ENCODE measurements at regions not wholly inside any gene's neighbourhood (a gene's known extent, or its start where the extent isn't known, plus 50 kb on each side); places are given as distances from the start of the nearest gene placed in this dataset.
"Not testable (repeated sequence)": the region's sequence is repeated elsewhere in the genome, so short reads cannot be mapped to it uniquely, and the experiment has no call there.

GRCh38 chr1:103469801-103470200, 55.7 kb upstream of the RNPC3 start:
- no peaks in the 10 kb centered on the region for H3K27me3 ChIP-seq (ENCODE audit: insufficient read depth, low read length)
- no peak overlapping the region for H3K4me3 ChIP-seq (ENCODE audit: low read length)
- H3K4me1 ChIP-seq (ENCODE audit: insufficient read depth, low read length) = no peaks in the 10 kb centered on the region
- no peaks in the 10 kb centered on the region for H3K9me3 ChIP-seq (ENCODE audit: low read length)
- H3K36me3 ChIP-seq (ENCODE audit: insufficient read depth, low read length) = no peaks in the 10 kb centered on the region
- no peak overlapping the region for H2AFZ ChIP-seq (ENCODE audit: low read depth, low read length)

- Histone ChIP-seq H3K27me3 (ENCODE audit: insufficient read depth, low read length) (no peaks in the 10 kb centered on the region), H3K4me1 (ENCODE audit: insufficient read depth, low read length) (no peaks in the 10 kb centered on the region), H3K4me3 (ENCODE audit: low read length) (no peak overlapping the region), H3K9me3 (ENCODE audit: low read length) (no peaks in the 10 kb centered on the region), H2AFZ (ENCODE audit: low read depth, low read length) (no peak overlapping the region), H3K36me3 (ENCODE audit: insufficient read depth, low read length) (no peaks in the 10 kb centered on the region)
These were observed 58.4 kb upstream of the RNPC3 start for GRCh38 chr1:103467100-103467499.

GRCh38 chr1:103461161-103462105, 64.1 kb upstream of the RNPC3 start:
- Histone ChIP-seq H3K27me3 (ENCODE audit: insufficient read depth, low read length) (no peaks in the 10 kb centered on the region), H3K4me1 (ENCODE audit: insufficient read depth, low read length) (peaks cover 6% of the 10 kb centered on the region), H2AFZ (ENCODE audit: low read depth, low read length) (no peak overlapping the region), H3K9me3 (ENCODE audit: low read length) (no peaks in the 10 kb centered on the region), H3K36me3 (ENCODE audit: insufficient read depth, low read length) (no peaks in the 10 kb centered on the region), H3K4me3 (ENCODE audit: low read length) (no peak overlapping the region)

GRCh38 chr1:103460511-103460910, 65.0 kb upstream of the RNPC3 start:
- Histone ChIP-seq H3K4me3 (ENCODE audit: low read length) (no peak overlapping the region), H3K36me3 (ENCODE audit: insufficient read depth, low read length) (no peaks in the 10 kb centered on the region), H3K4me1 (ENCODE audit: insufficient read depth, low read length) (peaks cover 6% of the 10 kb centered on the region), H2AFZ (ENCODE audit: low read depth, low read length) (no peak overlapping the region), H3K9me3 (ENCODE audit: low read length) (no peaks in the 10 kb centered on the region), H3K27me3 (ENCODE audit: insufficient read depth, low read length) (no peaks in the 10 kb centered on the region)

- Histone ChIP-seq H2AFZ (ENCODE audit: low read depth, low read length) (no peak overlapping the region), H3K36me3 (ENCODE audit: insufficient read depth, low read length) (no peaks in the 10 kb centered on the region), H3K27me3 (ENCODE audit: insufficient read depth, low read length) (no peaks in the 10 kb centered on the region), H3K9me3 (ENCODE audit: low read length) (no peaks in the 10 kb centered on the region), H3K4me3 (ENCODE audit: low read length) (no peak overlapping the region), H3K4me1 (ENCODE audit: insufficient read depth, low read length) (peaks cover 6% of the 10 kb centered on the region)
These were observed 66.2 kb upstream of the RNPC3 start for GRCh38 chr1:103459346-103459745.

- Histone ChIP-seq H3K9me3 (ENCODE audit: low read length) (no peaks in the 10 kb centered on the region), H3K27me3 (ENCODE audit: insufficient read depth, low read length) (no peaks in the 10 kb centered on the region), H3K4me1 (ENCODE audit: insufficient read depth, low read length) (peaks cover 6% of the 10 kb centered on the region), H2AFZ (ENCODE audit: low read depth, low read length) (peak overlapping the region; percentile 69), H3K36me3 (ENCODE audit: insufficient read depth, low read length) (no peaks in the 10 kb centered on the region), H3K4me3 (ENCODE audit: low read length) (no peak overlapping the region)
These were observed 67.5 kb upstream of the RNPC3 start for GRCh38 chr1:103457886-103458455.

- H3K36me3 ChIP-seq (ENCODE audit: insufficient read depth, low read length) = no peaks in the 10 kb centered on the region
- H2AFZ ChIP-seq (ENCODE audit: low read depth, low read length) = no peak overlapping the region
- no peaks in the 10 kb centered on the region for H3K4me1 ChIP-seq (ENCODE audit: insufficient read depth, low read length)
- H3K4me3 ChIP-seq (ENCODE audit: low read length) = no peak overlapping the region
- H3K27me3 ChIP-seq (ENCODE audit: insufficient read depth, low read length) = no peaks in the 10 kb centered on the region
- no peaks in the 10 kb centered on the region for H3K9me3 ChIP-seq (ENCODE audit: low read length)
These were observed 76.9 kb upstream of the RNPC3 start for GRCh38 chr1:103448560-103448959.

GRCh38 chr1:103447471-103447870, 78.0 kb upstream of the RNPC3 start:
- Histone ChIP-seq H3K27me3 (ENCODE audit: insufficient read depth, low read length) (no peaks in the 10 kb centered on the region), H3K4me3 (ENCODE audit: low read length) (no peak overlapping the region), H2AFZ (ENCODE audit: low read depth, low read length) (no peak overlapping the region), H3K4me1 (ENCODE audit: insufficient read depth, low read length) (no peaks in the 10 kb centered on the region), H3K36me3 (ENCODE audit: insufficient read depth, low read length) (no peaks in the 10 kb centered on the region), H3K9me3 (ENCODE audit: low read length) (no peaks in the 10 kb centered on the region)

GRCh38 chr1:103441342-103441741, 84.2 kb upstream of the RNPC3 start:
- H3K36me3 ChIP-seq (ENCODE audit: insufficient read depth, low read length) = no peaks in the 10 kb centered on the region
- H3K4me3 ChIP-seq (ENCODE audit: low read length) = no peak overlapping the region
- no peaks in the 10 kb centered on the region for H3K27me3 ChIP-seq (ENCODE audit: insufficient read depth, low read length)
- no peak overlapping the region for H2AFZ ChIP-seq (ENCODE audit: low read depth, low read length)
- no peaks in the 10 kb centered on the region for H3K9me3 ChIP-seq (ENCODE audit: low read length)
- H3K4me1 ChIP-seq (ENCODE audit: insufficient read depth, low read length) = no peaks in the 10 kb centered on the region

GRCh38 chr1:103436568-103437100, 88.9 kb upstream of the RNPC3 start:
- not testable (repeated sequence) for H3K9me3 ChIP-seq (ENCODE audit: low read length); H3K4me1 ChIP-seq (ENCODE audit: insufficient read depth, low read length); H2AFZ ChIP-seq (ENCODE audit: low read depth, low read length); H3K27me3 ChIP-seq (ENCODE audit: insufficient read depth, low read length); H3K36me3 ChIP-seq (ENCODE audit: insufficient read depth, low read length); H3K4me3 ChIP-seq (ENCODE audit: low read length)

GRCh38 chr1:103435443-103435842, 90.1 kb upstream of the RNPC3 start:
- H3K27me3 ChIP-seq (ENCODE audit: insufficient read depth, low read length) = no peaks in the 10 kb centered on the region
- H3K4me1 ChIP-seq (ENCODE audit: insufficient read depth, low read length) = no peaks in the 10 kb centered on the region
- no peaks in the 10 kb centered on the region for H3K9me3 ChIP-seq (ENCODE audit: low read length)
- H3K4me3 ChIP-seq (ENCODE audit: low read length) = no peak overlapping the region
- no peaks in the 10 kb centered on the region for H3K36me3 ChIP-seq (ENCODE audit: insufficient read depth, low read length)
- no peak overlapping the region for H2AFZ ChIP-seq (ENCODE audit: low read depth, low read length)

- H3K27me3 ChIP-seq (ENCODE audit: insufficient read depth, low read length) = no peaks in the 10 kb centered on the region
- H3K9me3 ChIP-seq (ENCODE audit: low read length) = no peaks in the 10 kb centered on the region
- H3K36me3 ChIP-seq (ENCODE audit: insufficient read depth, low read length) = no peaks in the 10 kb centered on the region
- H2AFZ ChIP-seq (ENCODE audit: low read depth, low read length) = no peak overlapping the region
- no peak overlapping the region for H3K4me3 ChIP-seq (ENCODE audit: low read length)
- no peaks in the 10 kb centered on the region for H3K4me1 ChIP-seq (ENCODE audit: insufficient read depth, low read length)
These were observed 100.8 kb upstream of the RNPC3 start for GRCh38 chr1:103424650-103425049.

GRCh38 chr1:103416681-103417286, 108.7 kb upstream of the RNPC3 start:
- Histone ChIP-seq H3K4me3 (ENCODE audit: low read length) (no peak overlapping the region), H3K4me1 (ENCODE audit: insufficient read depth, low read length) (no peaks in the 10 kb centered on the region), H3K36me3 (ENCODE audit: insufficient read depth, low read length) (no peaks in the 10 kb centered on the region), H3K9me3 (ENCODE audit: low read length) (no peaks in the 10 kb centered on the region), H3K27me3 (ENCODE audit: insufficient read depth, low read length) (no peaks in the 10 kb centered on the region), H2AFZ (ENCODE audit: low read depth, low read length) (no peak overlapping the region)

All from neuron (in vitro differentiated cells).